OCI-LY1 (cell line): ENCODE measurements at regions not wholly inside any gene's neighbourhood (a gene's known extent, or its start where the extent isn't known, plus 50 kb on each side); places are given as distances from the start of the nearest gene placed in this dataset.

Experiments
- CTCF ChIP-seq: fragments of 200-600 bp; sonication (generic), shearing (Covaris generic); IDR thresholded peaks from 2 replicates; pipeline ENCODE4 v1.5.1; 2017; ENCODE audit warnings: mild to moderate bottlenecking, antibody characterized with exemption, low read length, moderate library complexity, mixed read lengths
- EZH2 ChIP-seq: fragments of 200-600 bp; sonication (generic), shearing (Covaris generic); IDR thresholded peaks from 2 replicates; pipeline ENCODE4 v1.8.0; 2017; ENCODE audit warnings: borderline replicate concordance, mixed run types, mild to moderate bottlenecking, antibody characterized with exemption, low read length, moderate library complexity, mixed read lengths

GRCh38 chr12:42957561-42958290 lies 368.2 kb upstream of the PRICKLE1 start:
- no peak for TF ChIP-seq CTCF
- TF ChIP-seq EZH2 = no peak
